NCI-H510A treated with DMSO at 0.1 percent for 48 hours (cell line): ENCODE measurements at regions not wholly inside any gene's neighbourhood (a gene's known extent, or its start where the extent isn't known, plus 50 kb on each side); places are given as distances from the start of the nearest gene placed in this dataset.

Experiments used
- DNase-seq: peaks from one replicate; lab custom pipeline; 2025; lab: John Stamatoyannopoulos, UW

DNA sequence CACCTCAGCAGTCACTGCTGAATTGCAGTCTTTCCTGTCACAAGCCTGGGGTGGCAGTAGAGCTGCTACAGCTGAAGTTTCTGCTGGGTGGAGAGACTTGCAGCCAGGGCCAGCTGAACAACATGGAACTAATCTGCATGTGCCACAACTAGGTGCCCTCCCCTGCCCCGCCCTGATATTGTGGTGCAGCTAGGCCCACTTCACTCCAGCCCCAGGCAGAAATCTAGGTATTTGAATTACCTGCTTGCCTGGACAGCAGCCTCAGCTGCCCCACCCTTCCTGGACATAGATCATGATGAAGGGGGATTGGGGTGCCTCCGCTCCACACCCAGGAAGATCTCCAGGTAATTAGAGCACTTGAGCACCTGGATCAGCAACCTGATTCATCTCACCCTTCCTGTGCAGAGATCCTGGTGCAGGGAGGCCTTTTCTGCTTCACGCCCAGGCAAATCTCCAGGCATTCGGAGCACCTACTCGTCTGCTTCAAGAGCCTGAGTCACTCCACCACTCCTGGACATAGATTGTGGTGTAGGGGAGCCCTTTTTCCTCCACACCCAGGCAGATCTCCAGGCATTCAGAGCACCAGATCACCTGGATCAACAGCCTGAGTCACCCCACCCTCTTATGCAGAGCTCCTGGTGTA is 477.0 kb downstream of the SOX5 start:
- DNase-seq = peak; percentile 88

DNA sequence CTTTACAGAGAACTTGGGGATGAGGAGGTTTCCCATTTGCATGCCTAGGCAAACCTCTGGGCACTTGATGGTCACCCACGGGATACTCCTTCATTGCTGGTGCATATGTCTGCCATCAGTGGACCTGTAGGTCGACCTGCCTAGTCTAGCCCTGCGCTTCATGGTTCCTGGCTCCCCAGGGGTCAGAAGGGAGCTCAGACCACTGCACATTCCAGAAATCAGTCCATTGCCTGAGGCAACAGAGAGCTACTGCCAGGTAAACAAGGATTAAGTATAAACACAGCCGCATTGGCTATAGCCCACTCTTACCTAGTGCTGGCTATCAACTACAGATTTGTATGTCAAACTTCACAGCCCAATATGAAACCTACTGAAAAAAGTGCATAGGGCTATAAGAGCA is 476.4 kb downstream of the SOX5 start:
- no peak for DNase-seq

DNA sequence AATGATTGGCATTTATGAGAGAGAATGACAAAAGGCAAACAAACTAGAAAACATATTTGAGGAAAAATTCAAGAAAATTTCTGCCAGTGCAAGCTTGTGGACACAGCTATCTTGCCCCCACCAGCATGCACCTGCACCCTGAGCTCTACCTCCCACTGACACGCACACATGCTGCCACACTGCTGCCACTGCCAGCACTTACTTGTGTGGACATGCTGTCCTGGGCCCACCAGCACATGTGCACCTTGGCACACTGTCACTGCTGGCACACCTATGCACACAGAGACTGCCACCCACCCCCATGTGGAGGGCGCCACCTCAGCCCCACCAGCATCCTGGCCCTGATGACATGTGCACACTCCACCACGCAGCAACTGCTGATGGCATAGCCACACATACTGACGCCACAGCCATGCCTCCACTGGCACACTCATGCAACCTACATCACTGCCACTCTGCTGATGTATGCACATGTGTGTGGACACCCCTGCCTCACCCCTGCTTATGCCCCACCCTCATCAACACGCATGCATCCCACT is 475.0 kb downstream of the SOX5 start:
- no peak for DNase-seq
